ENCODE measurements at regions not wholly inside any gene's neighbourhood (a gene's known extent, or its start where the extent isn't known, plus 50 kb on each side); places are given as distances from the start of the nearest gene placed in this dataset.

- Histone ChIP-seq H3K4me3 (ENCODE audit: low read length) (no peak overlapping the region), H3K27me3 (ENCODE audit: control insufficient read depth, insufficient read depth, low read length) (no peaks in the 10 kb centered on the region), H3K9me3 (replicated peaks; ENCODE audit: low read length) (no peaks in the 10 kb centered on the region), H3K4me1 (ENCODE audit: control insufficient read depth, insufficient read depth, low read length) (peaks cover 13% of the 10 kb centered on the region), H3K4me2 (ENCODE audit: low read length) (no peak overlapping the region), H3K9ac (ENCODE audit: low read depth, low read length) (no peak overlapping the region), H3K36me3 (ENCODE audit: insufficient read depth, low read length) (no peaks in the 10 kb centered on the region)
Observed at GRCh38 chr2:228649447-228649846, 468.0 kb upstream of the SPHKAP start.

DNA sequence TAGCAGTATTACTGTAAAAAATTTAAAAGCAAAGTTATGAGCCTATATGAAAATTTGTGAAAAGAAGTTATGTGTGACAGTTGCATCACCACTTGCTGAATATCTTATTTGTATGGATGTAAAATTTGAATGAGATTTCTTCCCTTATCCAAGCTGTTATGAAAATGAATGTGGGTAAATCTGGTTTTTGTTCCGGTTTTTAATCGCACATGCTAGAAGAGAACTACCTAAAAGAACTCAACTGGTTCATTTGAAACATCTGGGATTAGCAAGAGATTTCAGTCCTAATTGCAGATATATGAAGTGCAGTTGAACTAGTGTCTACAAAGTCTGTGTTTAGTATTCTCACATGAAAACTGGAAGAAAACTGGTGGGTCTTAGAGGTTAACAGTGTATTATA is 467.1 kb upstream of the SPHKAP start:
- H3K9ac ChIP-seq (ENCODE audit: low read depth, low read length) = no peak overlapping the region
- no peak overlapping the region for H3K4me2 ChIP-seq (ENCODE audit: low read length)
- H3K9me3 ChIP-seq (replicated peaks; ENCODE audit: low read length) = no peaks in the 10 kb centered on the region
- no peak overlapping the region for H3K4me3 ChIP-seq (ENCODE audit: low read length)
- peaks cover 13% of the 10 kb centered on the region for H3K4me1 ChIP-seq (ENCODE audit: control insufficient read depth, insufficient read depth, low read length)
- H3K27me3 ChIP-seq (ENCODE audit: control insufficient read depth, insufficient read depth, low read length) = no peaks in the 10 kb centered on the region
- H3K36me3 ChIP-seq (ENCODE audit: insufficient read depth, low read length) = no peaks in the 10 kb centered on the region

- no peak overlapping the region for H3K4me3 ChIP-seq (ENCODE audit: low read length)
- H3K9me3 ChIP-seq (replicated peaks; ENCODE audit: low read length) = no peaks in the 10 kb centered on the region
Observed at GRCh38 chr2:228646061-228646460, 464.6 kb upstream of the SPHKAP start.

DNA sequence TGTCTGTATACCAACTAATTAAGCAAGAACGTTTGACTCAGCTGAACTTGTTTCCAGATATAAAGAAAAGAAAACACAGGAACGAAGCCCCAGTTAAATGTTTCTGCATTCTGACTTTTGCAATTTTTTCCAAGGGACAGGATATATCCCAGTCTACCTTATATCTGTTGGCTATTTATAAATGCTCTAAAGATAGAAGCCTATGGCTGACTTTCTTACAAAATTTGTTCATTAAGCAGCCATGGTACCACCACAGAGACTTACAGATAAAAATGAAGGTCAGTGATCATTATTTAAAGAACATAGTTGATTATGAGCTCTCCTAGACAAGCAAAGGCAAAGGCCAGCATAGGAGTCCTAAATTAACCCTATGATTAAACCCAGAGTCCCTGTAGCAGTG is 462.7 kb upstream of the SPHKAP start:
- no peak overlapping the region for H3K4me2 ChIP-seq (ENCODE audit: low read length)
- no peaks in the 10 kb centered on the region for H3K36me3 ChIP-seq (ENCODE audit: insufficient read depth, low read length)
- peaks cover 6% of the 10 kb centered on the region for H3K4me1 ChIP-seq (ENCODE audit: control insufficient read depth, insufficient read depth, low read length)
- H3K4me3 ChIP-seq (ENCODE audit: low read length) = no peak overlapping the region
- no peak overlapping the region for H3K9ac ChIP-seq (ENCODE audit: low read depth, low read length)
- no peaks in the 10 kb centered on the region for H3K27me3 ChIP-seq (ENCODE audit: control insufficient read depth, insufficient read depth, low read length)
- H3K9me3 ChIP-seq (replicated peaks; ENCODE audit: low read length) = no peaks in the 10 kb centered on the region

More at GRCh38 chr2:228646061-228646460, 464.6 kb upstream of the SPHKAP start:
- Histone ChIP-seq H3K4me2 (ENCODE audit: low read length) (no peak overlapping the region), H3K4me1 (ENCODE audit: control insufficient read depth, insufficient read depth, low read length) (peaks cover 6% of the 10 kb centered on the region), H3K9ac (ENCODE audit: low read depth, low read length) (no peak overlapping the region), H3K36me3 (ENCODE audit: insufficient read depth, low read length) (no peaks in the 10 kb centered on the region), H3K27me3 (ENCODE audit: control insufficient read depth, insufficient read depth, low read length) (no peaks in the 10 kb centered on the region)

DNA sequence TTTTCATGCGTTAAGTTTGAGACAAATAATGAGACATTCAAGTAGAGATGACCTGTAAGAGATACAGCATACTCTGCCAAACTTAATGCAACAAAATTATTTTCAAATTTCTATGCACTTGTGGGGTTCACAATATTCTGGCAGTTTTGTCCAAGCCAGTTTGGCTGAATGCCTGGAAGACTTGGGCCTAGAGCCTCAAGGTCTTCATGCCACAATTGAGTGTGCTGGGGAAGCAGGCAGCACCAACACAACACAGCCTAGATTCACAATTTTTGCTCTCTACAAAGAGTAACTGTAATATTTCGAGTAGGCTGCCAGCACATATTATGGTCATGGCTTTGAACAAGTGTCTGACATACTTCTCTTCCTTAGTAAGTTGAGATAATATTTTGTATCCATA is 461.4 kb upstream of the SPHKAP start:
- Histone ChIP-seq H3K36me3 (ENCODE audit: insufficient read depth, low read length) (no peaks in the 10 kb centered on the region), H3K27me3 (ENCODE audit: control insufficient read depth, insufficient read depth, low read length) (no peaks in the 10 kb centered on the region), H3K9me3 (replicated peaks; ENCODE audit: low read length) (no peaks in the 10 kb centered on the region), H3K4me2 (ENCODE audit: low read length) (no peak overlapping the region), H3K9ac (ENCODE audit: low read depth, low read length) (no peak overlapping the region), H3K4me1 (ENCODE audit: control insufficient read depth, insufficient read depth, low read length) (peaks cover 6% of the 10 kb centered on the region), H3K4me3 (ENCODE audit: low read length) (no peak overlapping the region)

DNA sequence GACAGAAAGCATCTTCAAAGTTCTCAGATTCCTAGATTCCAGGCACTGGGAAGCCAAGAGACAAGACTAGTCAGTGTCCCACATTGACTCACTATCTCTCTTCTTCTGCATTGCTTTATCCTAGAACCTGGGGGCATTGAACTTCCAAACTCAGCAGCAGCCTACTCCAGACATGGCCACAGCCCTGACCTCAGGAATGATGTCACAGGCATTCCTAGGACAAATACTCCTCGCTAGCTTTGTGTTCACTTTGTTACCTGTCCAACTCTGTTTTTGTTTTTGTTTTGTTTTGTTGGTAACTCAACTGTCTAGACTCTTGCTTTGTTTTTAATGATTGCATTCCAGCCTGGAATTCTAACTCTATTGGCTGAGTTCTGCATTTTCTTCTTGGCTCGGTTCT is 449.3 kb upstream of the SPHKAP start:
- Histone ChIP-seq H3K9me3 (replicated peaks; ENCODE audit: low read length) (no peaks in the 10 kb centered on the region), H3K4me3 (ENCODE audit: low read length) (no peak overlapping the region), H3K36me3 (ENCODE audit: insufficient read depth, low read length) (no peaks in the 10 kb centered on the region), H3K9ac (ENCODE audit: low read depth, low read length) (no peak overlapping the region), H3K4me2 (ENCODE audit: low read length) (no peak overlapping the region), H3K4me1 (ENCODE audit: control insufficient read depth, insufficient read depth, low read length) (no peaks in the 10 kb centered on the region), H3K27me3 (ENCODE audit: control insufficient read depth, insufficient read depth, low read length) (no peaks in the 10 kb centered on the region)

- H3K9me3 ChIP-seq (replicated peaks; ENCODE audit: low read length) = no peaks in the 10 kb centered on the region
- no peaks in the 10 kb centered on the region for H3K27me3 ChIP-seq (ENCODE audit: control insufficient read depth, insufficient read depth, low read length)
- H3K4me2 ChIP-seq (ENCODE audit: low read length) = no peak overlapping the region
- H3K36me3 ChIP-seq (ENCODE audit: insufficient read depth, low read length) = no peaks in the 10 kb centered on the region
- no peak overlapping the region for H3K4me3 ChIP-seq (ENCODE audit: low read length)
- H3K4me1 ChIP-seq (ENCODE audit: control insufficient read depth, insufficient read depth, low read length) = no peaks in the 10 kb centered on the region
- H3K9ac ChIP-seq (ENCODE audit: low read depth, low read length) = no peak overlapping the region
Observed at GRCh38 chr2:228629251-228629650, 447.8 kb upstream of the SPHKAP start.

- Histone ChIP-seq H3K4me3 (ENCODE audit: low read length) (no peak overlapping the region), H3K4me2 (ENCODE audit: low read length) (no peak overlapping the region)
Observed at GRCh38 chr2:228628682-228629081, 447.2 kb upstream of the SPHKAP start.

GRCh38 chr2:228627510-228627909 is 446.0 kb upstream of the SPHKAP start:
- no peaks in the 10 kb centered on the region for H3K36me3 ChIP-seq (ENCODE audit: insufficient read depth, low read length)
- H3K9ac ChIP-seq (ENCODE audit: low read depth, low read length) = no peak overlapping the region
- H3K4me3 ChIP-seq (ENCODE audit: low read length) = no peak overlapping the region
- H3K9me3 ChIP-seq (replicated peaks; ENCODE audit: low read length) = no peaks in the 10 kb centered on the region
- no peak overlapping the region for H3K4me2 ChIP-seq (ENCODE audit: low read length)
- H3K27me3 ChIP-seq (ENCODE audit: control insufficient read depth, insufficient read depth, low read length) = no peaks in the 10 kb centered on the region
- H3K4me1 ChIP-seq (ENCODE audit: control insufficient read depth, insufficient read depth, low read length) = no peaks in the 10 kb centered on the region

More at GRCh38 chr2:228628682-228629081, 447.2 kb upstream of the SPHKAP start:
- Histone ChIP-seq H3K9ac (ENCODE audit: low read depth, low read length) (no peak overlapping the region), H3K4me1 (ENCODE audit: control insufficient read depth, insufficient read depth, low read length) (no peaks in the 10 kb centered on the region), H3K27me3 (ENCODE audit: control insufficient read depth, insufficient read depth, low read length) (no peaks in the 10 kb centered on the region), H3K9me3 (replicated peaks; ENCODE audit: low read length) (no peaks in the 10 kb centered on the region), H3K36me3 (ENCODE audit: insufficient read depth, low read length) (no peaks in the 10 kb centered on the region)

GRCh38 chr2:228625481-228625880 is 444.0 kb upstream of the SPHKAP start:
- no peak overlapping the region for H3K4me3 ChIP-seq (ENCODE audit: low read length)

DNA sequence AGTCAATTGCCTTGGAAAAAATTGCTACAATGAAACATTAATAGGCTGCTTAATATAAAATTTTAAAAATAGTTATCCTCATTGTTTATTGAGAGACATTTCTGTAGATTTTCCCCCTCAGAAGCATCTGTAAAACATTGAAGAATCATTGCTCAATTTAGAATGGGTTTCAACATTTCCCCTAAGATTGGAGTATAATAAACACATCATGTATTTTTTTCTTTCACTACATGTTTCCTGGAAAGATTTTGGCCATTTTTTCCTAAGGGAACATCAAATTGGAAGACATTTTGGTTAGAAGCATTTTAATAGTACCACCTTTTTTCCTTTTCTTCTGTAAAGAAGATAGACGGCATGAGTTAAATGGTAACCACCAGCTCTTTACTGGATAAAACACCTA is 443.2 kb upstream of the SPHKAP start:
- Histone ChIP-seq H3K36me3 (ENCODE audit: insufficient read depth, low read length) (no peaks in the 10 kb centered on the region), H3K9ac (ENCODE audit: low read depth, low read length) (no peak overlapping the region), H3K9me3 (replicated peaks; ENCODE audit: low read length) (no peaks in the 10 kb centered on the region), H3K4me2 (ENCODE audit: low read length) (no peak overlapping the region), H3K4me3 (ENCODE audit: low read length) (no peak overlapping the region), H3K27me3 (ENCODE audit: control insufficient read depth, insufficient read depth, low read length) (no peaks in the 10 kb centered on the region), H3K4me1 (ENCODE audit: control insufficient read depth, insufficient read depth, low read length) (no peaks in the 10 kb centered on the region)

More at GRCh38 chr2:228625481-228625880, 444.0 kb upstream of the SPHKAP start:
- Histone ChIP-seq H3K4me2 (ENCODE audit: low read length) (no peak overlapping the region), H3K36me3 (ENCODE audit: insufficient read depth, low read length) (no peaks in the 10 kb centered on the region), H3K9me3 (replicated peaks; ENCODE audit: low read length) (no peaks in the 10 kb centered on the region), H3K4me1 (ENCODE audit: control insufficient read depth, insufficient read depth, low read length) (no peaks in the 10 kb centered on the region), H3K27me3 (ENCODE audit: control insufficient read depth, insufficient read depth, low read length) (no peaks in the 10 kb centered on the region), H3K9ac (ENCODE audit: low read depth, low read length) (no peak overlapping the region)

- no peaks in the 10 kb centered on the region for H3K9me3 ChIP-seq (replicated peaks; ENCODE audit: low read length)
- H3K27me3 ChIP-seq (ENCODE audit: control insufficient read depth, insufficient read depth, low read length) = no peaks in the 10 kb centered on the region
- H3K4me3 ChIP-seq (ENCODE audit: low read length) = no peak overlapping the region
- no peak overlapping the region for H3K9ac ChIP-seq (ENCODE audit: low read depth, low read length)
- H3K4me2 ChIP-seq (ENCODE audit: low read length) = no peak overlapping the region
- no peaks in the 10 kb centered on the region for H3K36me3 ChIP-seq (ENCODE audit: insufficient read depth, low read length)
- peaks cover 21% of the 10 kb centered on the region for H3K4me1 ChIP-seq (ENCODE audit: control insufficient read depth, insufficient read depth, low read length)
Observed at GRCh38 chr2:228615496-228615895, 434.0 kb upstream of the SPHKAP start.
